Tibial nerve (tissue), 4 donors: ENCODE measurements at regions not wholly inside any gene's neighbourhood (a gene's known extent, or its start where the extent isn't known, plus 50 kb on each side); places are given as distances from the start of the nearest gene placed in this dataset.
"Not testable (repeated sequence)": the region's sequence is repeated elsewhere in the genome, so short reads cannot be mapped to it uniquely, and the experiment has no call there.

Source experiments
- DNase-seq, 2 donors: peaks; one replicate each; pipeline ENCODE4 v3.0.0-alpha.2; 2019; ENCODE audit warnings: low spot score in 2 of 2
- H3K27ac ChIP-seq, 4 donors: fragments of 200-600 bp; sonication (generic) in 3 of 4; one replicate each; pipeline ENCODE4 v1.5.1; 2017 to 2019; ENCODE audit warnings: mild to moderate bottlenecking in 1 of 4
- H3K27me3 ChIP-seq, 2 donors: fragments of 200-600 bp; sonication (generic) in 1 of 2; one replicate each; pipeline versions ENCODE4 v1.5.1 to v1.6.0; 2017 to 2019
- H3K36me3 ChIP-seq, 3 donors: fragments of 200-600 bp; sonication (generic); one replicate each; pipeline ENCODE4 v1.5.1; 2018 to 2019
- H3K4me1 ChIP-seq, 4 donors: fragments of 200-600 bp; sonication (generic) in 3 of 4; one replicate each; pipeline ENCODE4 v1.5.1; 2017 to 2019
- H3K4me3 ChIP-seq, 4 donors: fragments of 200-600 bp; sonication (generic) in 3 of 4; one replicate each; pipeline ENCODE4 v1.5.1; 2017 to 2019; ENCODE audit warnings: mild to moderate bottlenecking in 1 of 4, moderate library complexity in 1 of 4
- H3K9me3 ChIP-seq, 4 donors: fragments of 200-600 bp; sonication (generic) in 3 of 4; one replicate each; pipeline ENCODE4 v1.5.1; 2017 to 2019
- EP300 ChIP-seq, 2 donors: sonication (generic); formaldehyde crosslinking; IDR thresholded peaks; one replicate each; pipeline ENCODE4 v1.6.1; 2017; ENCODE audit warnings: antibody characterized with exemption in 2 of 2, mild to moderate bottlenecking in 1 of 2
- POLR2A ChIP-seq, 2 donors: fragments of 450-650 bp; IDR thresholded peaks; one replicate each; pipeline ENCODE4 v1.6.1; 2017; ENCODE audit warnings: antibody characterized with exemption in 2 of 2, mild to moderate bottlenecking in 2 of 2, moderate library complexity in 2 of 2
- WGBS, 2 donors: methylation state at CpG; one replicate each; pipeline ENCODE4 v1.1.5; 2018; 5-methylcytosine and 5-hydroxymethylcytosine counted together
- TF ChIP-seq, protein P1 (sequence below), 5 experiments: fragments of 200-600 bp in 3 of 5; fragments of 450-650 bp in 2 of 5; sonication (generic) in 3 of 5; IDR thresholded peaks; one replicate each; pipeline ENCODE4 v1.5.1; 2016 to 2019; ENCODE audit warnings: antibody characterized with exemption in 5 of 5, mild to moderate bottlenecking in 3 of 5, moderate library complexity in 2 of 5

DNA sequence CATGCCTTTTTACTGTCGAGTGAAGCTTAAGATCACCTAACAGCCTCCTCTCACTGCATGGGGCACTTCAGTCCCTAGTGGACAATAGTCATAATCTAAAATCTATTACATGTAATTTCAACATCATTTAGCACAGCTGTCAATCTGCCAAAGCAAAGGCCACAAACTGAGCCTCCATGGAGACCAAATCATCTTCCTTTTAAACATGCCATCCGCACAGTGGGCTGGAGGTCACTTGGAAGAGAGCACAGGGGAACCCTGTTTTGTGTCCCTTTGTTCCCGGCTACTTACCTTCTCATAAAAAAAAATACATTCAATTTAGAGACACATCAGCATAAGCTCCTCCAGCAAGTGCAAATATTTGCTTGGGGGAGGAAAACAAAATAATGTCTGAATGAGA lies 167.3 kb downstream of the SQOR start:
- H3K27ac ChIP-seq = no peak overlapping the region
- H3K36me3 ChIP-seq = no peaks in the 10 kb centered on the region
- no peaks in the 10 kb centered on the region for H3K9me3 ChIP-seq
- WGBS, 2 donors = 40 to 57% methylated on average over 3 of the region's 3 CpGs
- DNase-seq = no peak
- H3K4me1 ChIP-seq = no peaks in the 10 kb centered on the region
- TF ChIP-seq EP300 (IDR thresholded peaks at IDR 0.05) (no peak), POLR2A (IDR thresholded peaks at IDR 0.05) (no peak)
- TF ChIP-seq, protein P1, sequence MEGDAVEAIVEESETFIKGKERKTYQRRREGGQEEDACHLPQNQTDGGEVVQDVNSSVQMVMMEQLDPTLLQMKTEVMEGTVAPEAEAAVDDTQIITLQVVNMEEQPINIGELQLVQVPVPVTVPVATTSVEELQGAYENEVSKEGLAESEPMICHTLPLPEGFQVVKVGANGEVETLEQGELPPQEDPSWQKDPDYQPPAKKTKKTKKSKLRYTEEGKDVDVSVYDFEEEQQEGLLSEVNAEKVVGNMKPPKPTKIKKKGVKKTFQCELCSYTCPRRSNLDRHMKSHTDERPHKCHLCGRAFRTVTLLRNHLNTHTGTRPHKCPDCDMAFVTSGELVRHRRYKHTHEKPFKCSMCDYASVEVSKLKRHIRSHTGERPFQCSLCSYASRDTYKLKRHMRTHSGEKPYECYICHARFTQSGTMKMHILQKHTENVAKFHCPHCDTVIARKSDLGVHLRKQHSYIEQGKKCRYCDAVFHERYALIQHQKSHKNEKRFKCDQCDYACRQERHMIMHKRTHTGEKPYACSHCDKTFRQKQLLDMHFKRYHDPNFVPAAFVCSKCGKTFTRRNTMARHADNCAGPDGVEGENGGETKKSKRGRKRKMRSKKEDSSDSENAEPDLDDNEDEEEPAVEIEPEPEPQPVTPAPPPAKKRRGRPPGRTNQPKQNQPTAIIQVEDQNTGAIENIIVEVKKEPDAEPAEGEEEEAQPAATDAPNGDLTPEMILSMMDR (IDR thresholded peaks at IDR 0.05) = no peak
- no peaks in the 10 kb centered on the region for H3K27me3 ChIP-seq
- no peak overlapping the region for H3K4me3 ChIP-seq

- WGBS, 2 donors = 94 to 100% methylated on average over 3 of the region's 3 CpGs
- no peaks in the 10 kb centered on the region for H3K9me3 ChIP-seq
- H3K4me1 ChIP-seq = no peaks in the 10 kb centered on the region
Measured at GRCh38 chr15:45804028-45804427, 169.2 kb downstream of the SQOR start.

GRCh38 chr15:45810201-45810600 lies 175.4 kb downstream of the SQOR start:
- Histone ChIP-seq H3K36me3 (no peaks in the 10 kb centered on the region), H3K9me3 (peaks cover 0 to 7% (median 0%) of the 10 kb centered on the region in 4 donors), H3K4me3 (no peak overlapping the region), H3K27me3 (no peaks in the 10 kb centered on the region), H3K27ac (no peak overlapping the region), H3K4me1 (peaks cover 0 to 7% (median 0%) of the 10 kb centered on the region in 4 donors)
- TF ChIP-seq POLR2A (IDR thresholded peaks at IDR 0.05) = no peak
- TF ChIP-seq, protein P1 (IDR thresholded peaks at IDR 0.05) = no peak
- TF ChIP-seq EP300 (IDR thresholded peaks at IDR 0.05) = no peak
- 64 to 72% methylated on average over 7 of the region's 7 CpGs for WGBS, 2 donors
- no peak for DNase-seq

More at GRCh38 chr15:45804028-45804427, 169.2 kb downstream of the SQOR start:
- TF ChIP-seq POLR2A (IDR thresholded peaks at IDR 0.05) = no peak
- no peak for TF ChIP-seq EP300 (IDR thresholded peaks at IDR 0.05)
- TF ChIP-seq, protein P1 (IDR thresholded peaks at IDR 0.05) = no peak
- DNase-seq = no peak
- Histone ChIP-seq H3K36me3 (no peaks in the 10 kb centered on the region), H3K27me3 (no peaks in the 10 kb centered on the region), H3K4me3 (no peak overlapping the region), H3K27ac (no peak overlapping the region)

DNA sequence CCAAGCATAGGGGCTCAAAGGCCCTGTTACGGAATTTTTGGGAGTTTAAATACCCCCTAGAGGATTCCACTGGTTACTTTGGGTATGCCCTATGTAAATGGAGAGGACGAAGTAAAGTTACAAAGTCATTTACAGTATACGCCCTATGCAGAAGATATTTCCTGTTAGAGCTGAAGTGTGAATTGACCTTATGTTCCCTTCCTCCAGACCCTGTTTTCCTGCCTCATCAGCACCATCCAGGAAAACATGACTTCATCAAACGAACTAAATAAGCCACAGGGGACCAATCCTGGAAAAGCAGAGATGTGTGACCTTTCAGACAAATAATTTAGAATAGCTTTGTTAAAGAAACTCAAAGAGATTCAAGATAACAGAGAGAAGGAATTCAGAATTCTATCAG lies 177.4 kb downstream of the SQOR start:
- TF ChIP-seq, protein P1 (IDR thresholded peaks at IDR 0.05) = no peak
- no peak for TF ChIP-seq POLR2A (IDR thresholded peaks at IDR 0.05)
- TF ChIP-seq EP300 (IDR thresholded peaks at IDR 0.05) = no peak
- Histone ChIP-seq H3K27me3 (no peaks in the 10 kb centered on the region), H3K4me1 (peaks cover 0 to 7% (median 0%) of the 10 kb centered on the region in 4 donors), H3K4me3 (no peak overlapping the region), H3K27ac (no peak overlapping the region), H3K36me3 (no peaks in the 10 kb centered on the region), H3K9me3 (peaks cover 0 to 7% (median 0%) of the 10 kb centered on the region in 4 donors)
- WGBS, 2 donors = 35 to 37% methylated on average over 4 of the region's 4 CpGs
- DNase-seq = no peak

GRCh38 chr15:45817578-45817977 lies 182.7 kb downstream of the SQOR start:
- H3K9me3 ChIP-seq, H3K4me1 ChIP-seq, H3K27ac ChIP-seq, H3K4me3 ChIP-seq, H3K27me3 ChIP-seq, DNase-seq, H3K36me3 ChIP-seq: not testable (repeated sequence)
- WGBS, 2 donors = 81 to 91% methylated on average over 2 of the region's 2 CpGs

DNA sequence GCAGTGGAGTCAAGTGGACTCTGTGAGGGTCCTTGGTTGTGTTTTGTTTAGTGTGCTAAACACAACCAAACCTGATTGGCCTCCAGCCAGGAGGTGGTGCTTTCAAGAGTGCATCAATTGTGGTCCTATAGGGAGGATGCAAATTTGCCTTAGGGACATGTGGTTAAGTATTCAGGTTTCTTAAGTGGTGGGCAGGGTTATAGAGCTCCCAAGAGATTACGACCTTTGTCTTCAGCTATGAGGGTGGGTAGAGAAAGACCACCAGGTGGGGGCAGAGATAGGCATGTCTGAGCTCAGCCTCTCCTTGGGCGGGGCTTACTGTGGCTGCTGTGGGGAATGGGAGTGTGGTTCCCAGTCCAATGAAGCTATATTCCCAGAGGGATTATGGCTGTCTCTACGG lies 186.6 kb downstream of the SQOR start:
- H3K27me3 ChIP-seq = no peaks in the 10 kb centered on the region
- no peak for DNase-seq
- TF ChIP-seq, protein P1 (IDR thresholded peaks at IDR 0.05) = no peak
- TF ChIP-seq EP300 (IDR thresholded peaks at IDR 0.05) = no peak
- TF ChIP-seq POLR2A (IDR thresholded peaks at IDR 0.05) = no peak
- no peak overlapping the region for H3K4me3 ChIP-seq
- WGBS, 2 donors = 86 to 87% methylated on average over 3 of the region's 3 CpGs
- H3K4me1 ChIP-seq = no peaks in the 10 kb centered on the region
- no peaks in the 10 kb centered on the region for H3K36me3 ChIP-seq
- H3K27ac ChIP-seq = no peak overlapping the region
- H3K9me3 ChIP-seq = no peaks in the 10 kb centered on the region

DNA sequence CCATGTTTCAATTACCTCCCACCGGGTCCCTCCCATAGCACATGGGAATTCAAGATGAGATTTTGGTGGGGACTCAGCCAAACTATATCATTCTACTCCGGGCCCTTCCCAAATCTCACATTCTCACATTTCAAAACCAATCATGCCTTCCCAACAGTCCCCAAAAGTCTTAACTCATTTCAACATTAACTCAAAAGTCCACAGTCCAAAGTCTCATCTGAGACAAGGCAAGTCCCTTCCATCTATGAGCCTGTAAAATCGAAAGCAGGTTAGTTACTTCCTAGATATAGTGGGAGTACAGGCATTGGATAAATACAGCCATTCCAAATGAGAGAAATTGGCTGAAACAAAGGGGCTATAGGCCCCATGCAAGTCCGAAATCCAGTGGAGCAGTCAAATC lies 188.1 kb downstream of the SQOR start:
- not testable (repeated sequence) for DNase-seq, H3K9me3 ChIP-seq, H3K27me3 ChIP-seq, H3K4me3 ChIP-seq, H3K4me1 ChIP-seq, H3K36me3 ChIP-seq, H3K27ac ChIP-seq
- 85 to 90% methylated on average over 4 of the region's 4 CpGs for WGBS, 2 donors
